GM23248 (cell line): ENCODE measurements at regions not wholly inside any gene's neighbourhood (a gene's known extent, or its start where the extent isn't known, plus 50 kb on each side); places are given as distances from the start of the nearest gene placed in this dataset.

Source experiments
- DNase-seq: peaks from one replicate; pipeline ENCODE4 v3.0.0-alpha.2; 2015
- H2AFZ ChIP-seq: fragments of 200-600 bp; sonication (generic); 2 replicates; pipeline ENCODE4 v1.6.1; 2016; ENCODE audit warnings: antibody characterized with exemption
- H3F3A ChIP-seq: fragments of 200-600 bp; sonication (generic); 2 replicates; pipeline ENCODE4 v1.6.1; 2016; ENCODE audit warnings: mild to moderate bottlenecking, antibody characterized with exemption, mixed run types; ENCODE audit not compliant: insufficient read depth
- H3K27ac ChIP-seq: fragments of 200-600 bp; sonication (generic); 2 replicates; pipeline ENCODE4 v1.5.1; 2016; ENCODE audit warnings: mild to moderate bottlenecking
- H3K27me3 ChIP-seq: fragments of 200-600 bp; sonication (generic); replicated peaks from 2 replicates; pipeline ENCODE4 v1.6.1; 2016; ENCODE audit warnings: mild to moderate bottlenecking; ENCODE audit not compliant: insufficient read depth
- H3K36me3 ChIP-seq: fragments of 200-600 bp; sonication (generic); 2 replicates; pipeline ENCODE4 v1.6.1; 2016; ENCODE audit warnings: low read depth, mild to moderate bottlenecking
- H3K4me1 ChIP-seq: fragments of 200-600 bp; sonication (generic); 2 replicates; pipeline ENCODE4 v1.6.1; 2016; ENCODE audit warnings: mild to moderate bottlenecking; ENCODE audit not compliant: insufficient read depth
- H3K4me2 ChIP-seq: fragments of 200-600 bp; sonication (generic); one replicate; pipeline ENCODE4 v1.6.1; 2016; ENCODE audit warnings: mild to moderate bottlenecking; ENCODE audit not compliant: unreplicated experiment
- H3K4me3 ChIP-seq: fragments of 200-600 bp; sonication (generic); 2 replicates; pipeline ENCODE4 v1.5.1; 2016; ENCODE audit warnings: mild to moderate bottlenecking
- H3K79me2 ChIP-seq: fragments of 200-600 bp; sonication (generic); 2 replicates; pipeline ENCODE4 v1.6.1; 2016; ENCODE audit warnings: mild to moderate bottlenecking; ENCODE audit not compliant: insufficient read depth
- H3K9ac ChIP-seq: fragments of 200-600 bp; sonication (generic); 2 replicates; pipeline ENCODE4 v1.6.1; 2016; ENCODE audit warnings: mild to moderate bottlenecking
- H3K9me2 ChIP-seq: fragments of 200-600 bp; sonication (generic); 2 replicates; pipeline ENCODE4 v1.6.1; 2016; ENCODE audit warnings: mixed run types, mild to moderate bottlenecking, moderate library complexity; ENCODE audit not compliant: insufficient read depth
- H3K9me3 ChIP-seq: fragments of 200-600 bp; sonication (generic); one replicate; pipeline ENCODE4 v1.6.1; 2017; ENCODE audit warnings: low read depth
- H4K20me1 ChIP-seq: fragments of 200-600 bp; sonication (generic); 2 replicates; pipeline ENCODE4 v1.6.0; 2016; ENCODE audit not compliant: insufficient read depth
- EZH2 ChIP-seq: fragments of 200-600 bp; sonication (generic); IDR thresholded peaks from 2 replicates; pipeline ENCODE4 v1.6.1; 2018; ENCODE audit warnings: antibody characterized with exemption, mild to moderate bottlenecking; ENCODE audit not compliant: insufficient read depth, poor library complexity, severe bottlenecking
- EZH2phosphoT487 ChIP-seq: fragments of 200-600 bp; sonication (generic); IDR thresholded peaks from 2 replicates; pipeline ENCODE4 v1.6.1; 2018; ENCODE audit warnings: antibody characterized with exemption, moderate library complexity, mild to moderate bottlenecking, low read depth; ENCODE audit not compliant: insufficient read depth
- WGBS, 2 experiments: methylation state at CpG; one replicate each; pipeline ENCODE4 v1.1.6; 2015 to 2017; ENCODE audit warnings: low lambda C conversion rate in 2 of 2, low coverage in 1 of 2; ENCODE audit errors: missing lambda C conversion rate in 2 of 2; 5-methylcytosine and 5-hydroxymethylcytosine counted together
- in situ Hi-C: fragments of 300-500 bp; cut with MboI; formaldehyde crosslinking; loops from 2 replicates; pipeline ENCODE4 v1.15.0; 2020

DNA sequence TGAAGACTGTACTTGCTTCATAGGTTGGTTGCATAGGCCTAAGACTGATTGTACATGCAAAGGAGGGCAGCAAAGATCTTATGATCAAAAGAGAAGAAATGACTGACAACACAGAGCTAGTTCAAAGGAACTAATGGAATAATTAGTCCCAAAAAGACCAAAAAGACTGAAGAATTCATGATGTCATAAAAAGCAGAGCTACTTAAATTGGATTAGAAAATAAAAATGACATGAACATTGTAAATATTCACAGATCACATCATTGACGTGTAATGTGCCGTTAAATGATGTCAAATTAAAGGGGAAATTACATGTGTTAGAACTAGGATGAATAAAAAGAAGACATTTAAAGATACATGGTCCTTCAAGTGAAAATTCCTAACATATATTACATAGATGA lies 616.8 kb downstream of the NR4A2 start:
- no peak overlapping the region for H3K9ac ChIP-seq
- H3K36me3 ChIP-seq: no peaks in the 10 kb centered on the region
- no peaks in the 10 kb centered on the region for H3K4me1 ChIP-seq
- no peaks in the 10 kb centered on the region for H3K27me3 ChIP-seq
- TF ChIP-seq EZH2 (no peak), EZH2phosphoT487 (no peak)
- no peak overlapping the region for H3K27ac ChIP-seq
- no peak overlapping the region for H3K4me2 ChIP-seq
- H3K4me3 ChIP-seq: no peak overlapping the region
- no peaks in the 10 kb centered on the region for H3K79me2 ChIP-seq
- no peaks in the 10 kb centered on the region for H3F3A ChIP-seq
- in situ Hi-C loops: no loop called here
- H3K9me2 ChIP-seq: no peaks in the 10 kb centered on the region
- DNase-seq: no peak
- H3K9me3 ChIP-seq: no peaks in the 10 kb centered on the region
- 0 to 9% methylated on average over 2 of the region's 2 CpGs for WGBS, 2 experiments
- no peak overlapping the region for H2AFZ ChIP-seq
- H4K20me1 ChIP-seq: no peaks in the 10 kb centered on the region

DNA sequence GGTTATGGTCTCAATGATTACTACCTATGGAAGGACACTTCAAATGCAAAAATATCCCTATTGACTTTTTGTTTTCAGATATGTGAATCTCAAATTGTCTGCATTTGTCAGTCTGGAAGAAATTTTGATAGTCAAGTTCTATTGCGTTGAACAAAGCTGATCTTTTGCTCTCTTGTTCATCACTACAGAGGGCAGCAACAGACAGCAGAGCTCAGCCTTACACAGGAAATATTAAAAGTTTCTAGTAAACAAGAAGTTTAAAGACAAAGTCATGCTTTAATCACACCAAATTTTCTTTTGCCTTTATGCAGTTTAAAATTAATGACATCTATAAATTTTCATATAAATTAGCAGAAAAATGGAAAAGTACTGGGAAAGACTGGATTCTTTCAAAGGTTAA lies 617.5 kb downstream of the NR4A2 start:
- Histone ChIP-seq H3K9me2 (no peaks in the 10 kb centered on the region), H3K27me3 (no peaks in the 10 kb centered on the region), H2AFZ (no peak overlapping the region), H3K9ac (no peak overlapping the region), H3K4me3 (no peak overlapping the region), H3K36me3 (no peaks in the 10 kb centered on the region), H3K4me2 (no peak overlapping the region), H3K27ac (no peak overlapping the region), H3F3A (no peaks in the 10 kb centered on the region), H3K9me3 (no peaks in the 10 kb centered on the region), H3K4me1 (no peaks in the 10 kb centered on the region), H3K79me2 (no peaks in the 10 kb centered on the region), H4K20me1 (no peaks in the 10 kb centered on the region)
- 22 to 41% methylated on average over 1 of the region's 1 CpG for WGBS, 2 experiments
- DNase-seq: no peak
- in situ Hi-C loops: no loop called here
- no peak for TF ChIP-seq EZH2
- TF ChIP-seq EZH2phosphoT487: no peak

DNA sequence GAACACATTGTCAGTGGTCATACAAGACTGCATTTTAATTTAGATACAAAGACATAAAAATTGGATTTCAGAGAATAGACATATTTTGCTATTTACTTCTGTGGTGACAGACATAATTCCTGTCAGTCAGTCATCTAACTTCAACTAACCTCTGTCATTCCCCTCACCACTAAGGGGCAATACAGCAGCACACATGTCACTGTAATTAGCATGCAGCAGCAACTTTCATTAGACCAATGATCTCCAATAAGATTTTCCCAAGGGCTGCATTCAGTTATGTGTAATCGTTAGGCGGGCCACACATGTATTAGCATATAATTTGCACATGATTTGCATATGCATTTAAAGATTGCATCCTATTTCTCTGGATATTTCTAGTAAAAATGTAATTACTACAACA lies 624.5 kb downstream of the NR4A2 start:
- H3K27ac ChIP-seq: no peak overlapping the region
- H3K4me1 ChIP-seq: no peaks in the 10 kb centered on the region
- H3K4me3 ChIP-seq: no peak overlapping the region
- no peaks in the 10 kb centered on the region for H3K9me3 ChIP-seq
- no peaks in the 10 kb centered on the region for H3K36me3 ChIP-seq
- H3K27me3 ChIP-seq: no peaks in the 10 kb centered on the region
- H4K20me1 ChIP-seq: no peaks in the 10 kb centered on the region
- no peak overlapping the region for H3K4me2 ChIP-seq
- H3K9me2 ChIP-seq: no peaks in the 10 kb centered on the region
- no peak overlapping the region for H3K9ac ChIP-seq
- no peak for DNase-seq
- no peak overlapping the region for H2AFZ ChIP-seq
- no peaks in the 10 kb centered on the region for H3F3A ChIP-seq
- WGBS, 2 experiments: 0 to 2% methylated on average over 2 of the region's 2 CpGs
- in situ Hi-C loops: no loop called here
- TF ChIP-seq EZH2phosphoT487 (no peak), EZH2 (no peak)
- no peaks in the 10 kb centered on the region for H3K79me2 ChIP-seq

DNA sequence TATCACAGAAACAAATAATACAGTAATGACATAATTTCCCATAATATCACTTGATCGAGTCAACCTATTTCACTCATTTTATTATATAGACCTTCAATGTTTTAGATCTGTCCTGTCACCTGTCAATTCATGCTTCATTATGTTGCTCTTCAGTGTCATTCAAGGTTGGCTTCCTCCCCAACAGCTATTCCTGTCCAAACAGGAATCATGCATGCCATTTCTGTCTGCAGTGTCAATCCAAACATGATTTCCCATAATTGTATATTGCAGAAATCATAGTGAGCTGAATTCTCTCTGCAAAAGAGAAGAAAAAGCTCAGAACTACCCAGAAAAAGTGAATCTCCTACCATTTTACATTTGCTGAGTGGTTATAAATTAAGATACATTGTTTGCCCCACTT lies 628.6 kb downstream of the NR4A2 start:
- no peak overlapping the region for H3K4me2 ChIP-seq

DNA sequence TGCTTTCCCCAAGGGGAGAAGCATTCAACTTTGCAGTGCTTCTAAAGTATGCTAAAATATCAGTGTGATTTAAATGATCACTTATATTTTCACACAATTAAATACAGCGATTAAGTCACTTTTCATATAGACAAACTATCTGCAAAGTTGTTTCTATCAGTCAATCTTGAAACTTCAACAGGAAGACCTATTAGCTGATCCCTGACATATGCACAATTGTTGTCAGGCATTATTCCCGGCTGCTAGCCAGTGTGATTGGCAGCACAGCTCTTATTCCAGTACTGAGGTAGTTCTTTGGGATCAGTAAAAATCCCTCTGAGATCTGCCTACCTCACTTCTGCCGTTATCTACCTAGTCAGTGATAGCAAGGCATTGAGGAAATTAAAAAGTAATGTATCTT lies 629.5 kb downstream of the NR4A2 start:
- no peak for TF ChIP-seq EZH2phosphoT487
- TF ChIP-seq EZH2: no peak
- H3K4me3 ChIP-seq: no peak overlapping the region
- H3K9ac ChIP-seq: no peak overlapping the region
- H3K27ac ChIP-seq: no peak overlapping the region
- H3K36me3 ChIP-seq: no peaks in the 10 kb centered on the region
- H3K27me3 ChIP-seq: no peaks in the 10 kb centered on the region
- 23 to 32% methylated on average over 3 of the region's 3 CpGs for WGBS, 2 experiments
- in situ Hi-C loops: no loop called here
- no peak for DNase-seq
- H2AFZ ChIP-seq: no peak overlapping the region
- no peaks in the 10 kb centered on the region for H4K20me1 ChIP-seq
- no peaks in the 10 kb centered on the region for H3F3A ChIP-seq
- no peaks in the 10 kb centered on the region for H3K9me3 ChIP-seq
- H3K9me2 ChIP-seq: no peaks in the 10 kb centered on the region
- H3K79me2 ChIP-seq: no peaks in the 10 kb centered on the region
- no peak overlapping the region for H3K4me2 ChIP-seq
- H3K4me1 ChIP-seq: no peaks in the 10 kb centered on the region

More for the DNA sequence above, 628.6 kb downstream of the NR4A2 start:
- Histone ChIP-seq H3K36me3 (no peaks in the 10 kb centered on the region), H3K4me1 (no peaks in the 10 kb centered on the region), H3K9me2 (no peaks in the 10 kb centered on the region), H3K27me3 (no peaks in the 10 kb centered on the region), H3K27ac (no peak overlapping the region), H3F3A (no peaks in the 10 kb centered on the region), H2AFZ (no peak overlapping the region), H3K9ac (no peak overlapping the region), H3K79me2 (no peaks in the 10 kb centered on the region), H4K20me1 (no peaks in the 10 kb centered on the region), H3K4me3 (no peak overlapping the region), H3K9me3 (no peaks in the 10 kb centered on the region)
- WGBS, 2 experiments: 15 to 24% methylated on average over 1 of the region's 1 CpG
- in situ Hi-C loops: no loop called here
- TF ChIP-seq EZH2 (no peak), EZH2phosphoT487 (no peak)
- no peak for DNase-seq
